AG10803 (cell line): ENCODE measurements at regions not wholly inside any gene's neighbourhood (a gene's known extent, or its start where the extent isn't known, plus 50 kb on each side); places are given as distances from the start of the nearest gene placed in this dataset.

Source experiments
- DNase-seq: peaks from one replicate; pipeline ENCODE4 v3.0.0; 2010; ENCODE audit warnings: low read depth
- H3K4me3 ChIP-seq: 2 replicates; pipeline ENCODE4 v1.5.1; 2011; ENCODE audit warnings: mild to moderate bottlenecking, low read length, control low read depth
- TF ChIP-seq, protein P1 (sequence below): conservative IDR thresholded peaks from 2 replicates; pipeline ENCODE4 v1.5.1; 2011; ENCODE audit warnings: mild to moderate bottlenecking, low read length, control low read depth, inconsistent platforms

DNA sequence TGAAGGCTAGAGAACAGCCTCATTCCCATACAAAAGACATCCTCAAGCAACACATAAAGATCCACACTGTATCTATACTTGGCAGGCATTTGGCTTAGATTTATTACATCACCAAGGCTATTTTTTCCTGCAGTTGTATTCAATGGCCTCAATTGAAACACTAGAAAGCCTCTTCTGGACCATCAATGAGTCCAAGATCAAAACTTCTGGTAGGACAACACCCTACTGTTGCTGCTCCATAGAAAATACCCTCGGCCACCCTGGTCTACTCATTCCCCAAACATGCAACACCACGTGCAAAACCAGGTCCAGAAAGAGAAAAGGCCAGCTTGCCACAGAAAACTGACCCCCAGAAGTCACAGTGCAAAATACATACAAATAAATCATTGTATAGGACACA is 56.9 kb upstream of the CADM1 start:
- TF ChIP-seq, protein P1, sequence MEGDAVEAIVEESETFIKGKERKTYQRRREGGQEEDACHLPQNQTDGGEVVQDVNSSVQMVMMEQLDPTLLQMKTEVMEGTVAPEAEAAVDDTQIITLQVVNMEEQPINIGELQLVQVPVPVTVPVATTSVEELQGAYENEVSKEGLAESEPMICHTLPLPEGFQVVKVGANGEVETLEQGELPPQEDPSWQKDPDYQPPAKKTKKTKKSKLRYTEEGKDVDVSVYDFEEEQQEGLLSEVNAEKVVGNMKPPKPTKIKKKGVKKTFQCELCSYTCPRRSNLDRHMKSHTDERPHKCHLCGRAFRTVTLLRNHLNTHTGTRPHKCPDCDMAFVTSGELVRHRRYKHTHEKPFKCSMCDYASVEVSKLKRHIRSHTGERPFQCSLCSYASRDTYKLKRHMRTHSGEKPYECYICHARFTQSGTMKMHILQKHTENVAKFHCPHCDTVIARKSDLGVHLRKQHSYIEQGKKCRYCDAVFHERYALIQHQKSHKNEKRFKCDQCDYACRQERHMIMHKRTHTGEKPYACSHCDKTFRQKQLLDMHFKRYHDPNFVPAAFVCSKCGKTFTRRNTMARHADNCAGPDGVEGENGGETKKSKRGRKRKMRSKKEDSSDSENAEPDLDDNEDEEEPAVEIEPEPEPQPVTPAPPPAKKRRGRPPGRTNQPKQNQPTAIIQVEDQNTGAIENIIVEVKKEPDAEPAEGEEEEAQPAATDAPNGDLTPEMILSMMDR = no peak

DNA sequence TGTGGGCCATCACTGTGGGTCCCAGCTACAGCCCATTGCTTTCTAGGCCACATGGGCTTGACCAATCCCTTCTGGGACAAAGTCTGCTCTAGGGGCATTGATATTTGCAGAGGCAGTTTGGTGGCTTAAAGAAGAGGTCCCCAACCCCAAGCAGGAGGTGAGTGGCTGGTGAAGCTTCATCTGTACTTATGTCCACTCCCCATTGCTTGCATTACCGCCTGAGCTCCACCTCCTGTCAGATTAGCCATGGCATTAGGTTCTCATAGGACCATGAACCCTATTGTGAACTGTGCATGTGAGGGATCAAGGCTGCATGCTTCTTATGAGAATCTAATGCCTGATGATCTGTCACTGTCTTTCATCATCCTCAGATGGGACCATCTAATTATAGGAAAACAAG is 54.4 kb upstream of the CADM1 start:
- TF ChIP-seq, protein P1 = no peak
- H3K4me3 ChIP-seq = no peak overlapping the region
- no peak for DNase-seq

More for the DNA sequence above, 56.9 kb upstream of the CADM1 start:
- DNase-seq = no peak
- H3K4me3 ChIP-seq = no peak overlapping the region

DNA sequence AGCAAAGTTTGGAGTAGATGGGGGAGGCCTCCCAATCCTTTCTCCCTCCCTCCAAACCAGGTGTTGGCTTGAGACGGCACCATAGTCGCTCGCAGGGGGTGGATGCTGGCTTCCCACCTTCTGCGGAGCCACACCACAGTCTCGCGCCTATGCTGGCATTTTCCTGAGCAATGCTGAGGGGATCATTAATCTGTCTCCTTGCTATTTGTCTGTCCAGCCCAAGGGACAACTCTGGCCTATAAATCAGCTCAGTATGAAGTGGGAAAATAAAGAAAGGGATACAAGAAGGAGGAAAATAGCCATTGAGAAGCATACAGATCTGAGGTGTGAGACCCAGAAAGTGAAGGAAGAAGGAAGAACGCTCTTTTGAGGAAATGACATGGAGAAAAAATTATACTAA is 53.5 kb upstream of the CADM1 start:
- no peak overlapping the region for H3K4me3 ChIP-seq
- TF ChIP-seq, protein P1 = no peak
- DNase-seq = no peak

DNA sequence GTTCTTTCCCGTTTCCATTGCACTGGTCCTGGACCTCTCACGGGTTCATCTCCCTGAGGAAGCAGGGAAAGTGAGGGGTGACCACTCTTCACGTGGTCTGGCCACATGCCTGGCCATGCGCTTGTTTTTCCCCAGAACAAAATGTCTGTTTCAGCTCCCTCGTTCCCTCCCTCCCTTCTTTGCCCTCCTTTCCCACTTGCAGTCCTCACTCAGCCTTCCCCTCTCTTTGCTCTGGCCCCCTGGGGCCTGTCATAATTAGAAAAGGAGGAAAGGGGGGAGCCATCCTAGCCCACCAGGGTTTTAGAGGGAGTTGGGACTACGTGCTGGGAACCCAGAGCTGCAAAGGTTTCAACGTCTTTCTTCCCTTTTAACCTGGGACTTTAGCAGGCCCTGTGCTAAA is 52.8 kb upstream of the CADM1 start:
- H3K4me3 ChIP-seq = no peak overlapping the region
- TF ChIP-seq, protein P1 = no peak
- DNase-seq = no peak

DNA sequence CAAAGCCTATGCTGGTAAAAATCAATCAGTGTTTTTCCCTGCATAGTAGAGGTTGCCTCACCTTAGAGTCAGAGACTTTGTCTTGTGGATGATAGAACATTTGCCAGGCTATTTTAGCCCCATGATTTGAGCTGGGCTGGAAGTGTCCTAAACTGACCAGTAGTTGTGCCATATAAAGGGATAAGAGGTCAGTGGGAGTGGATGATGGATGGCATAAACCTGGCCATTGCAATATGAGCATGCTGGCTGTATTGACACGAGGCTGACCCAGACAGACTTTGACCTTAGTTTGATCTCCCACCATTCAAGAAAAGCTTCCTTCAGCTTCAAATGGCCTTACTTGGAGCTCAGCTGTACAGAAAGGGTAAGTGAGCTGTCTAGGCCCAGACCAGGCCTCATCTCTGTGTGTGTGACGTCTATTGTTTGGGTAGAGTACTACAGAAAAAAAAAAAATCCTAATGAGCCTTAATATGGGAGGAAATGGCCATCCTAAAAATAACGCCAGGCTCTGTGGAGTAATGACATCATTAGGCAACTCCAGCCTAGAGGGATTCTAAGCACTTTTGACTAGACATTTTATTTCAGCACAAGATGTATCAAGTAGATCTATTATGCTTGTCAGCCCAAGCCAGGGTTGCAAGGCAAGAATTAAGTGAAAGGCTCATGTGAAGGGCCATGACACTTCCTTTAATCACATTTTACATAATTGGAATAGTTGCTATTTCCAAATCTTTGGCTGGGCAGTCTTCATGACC is 51.3 kb upstream of the CADM1 start:
- TF ChIP-seq, protein P1 = no peak
- DNase-seq = no peak
- no peak overlapping the region for H3K4me3 ChIP-seq
